ENCODE measurements at regions not wholly inside any gene's neighbourhood (a gene's known extent, or its start where the extent isn't known, plus 50 kb on each side); places are given as distances from the start of the nearest gene placed in this dataset.

DNA sequence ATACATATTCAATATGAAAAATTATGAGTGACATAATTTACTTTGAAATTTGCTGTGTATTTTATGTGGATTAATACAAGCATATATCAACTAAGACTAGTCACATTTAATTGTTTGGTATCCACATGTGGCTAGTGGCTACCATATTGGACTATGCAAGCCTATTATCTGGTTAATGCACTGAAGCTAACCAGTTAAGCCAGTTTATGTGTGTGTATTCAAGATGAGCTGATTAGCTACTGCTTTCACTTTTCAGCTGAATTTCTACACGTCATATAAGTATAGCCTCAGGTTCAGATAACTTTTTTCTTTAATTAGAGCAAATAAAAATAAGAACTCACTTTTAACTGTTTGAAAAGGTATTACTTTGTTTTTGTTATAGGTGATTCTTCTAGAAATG, 903.7 kb downstream of the TFAP2A start:
- peaks cover 6% of the 10 kb centered on the region for H3K4me1 ChIP-seq (ENCODE audit: control insufficient read depth, insufficient read depth, low read length)
- no peak overlapping the region for H2BK5ac ChIP-seq (ENCODE audit: low read depth, low read length, poor library complexity, severe bottlenecking)
- DNase-seq, result no peak
- no peaks in the 10 kb centered on the region for H4K20me1 ChIP-seq (ENCODE audit: insufficient read depth, low read length)
- H2BK20ac ChIP-seq (ENCODE audit: low read depth, low read length), result no peak overlapping the region
- no peak overlapping the region for H3K56ac ChIP-seq (ENCODE audit: extremely low read depth, insufficient read depth, low read length)
- ATAC-seq (ENCODE audit: low read depth), result no peak
- CTCF ChIA-PET, result no interaction called here
- in situ Hi-C loops (cut with MboI; ENCODE audit: low sequenced_read_pairs) (no loop called here), intact Hi-C loops (cut with micrococcal nuclease) (no loop called here), dilution Hi-C loops (cut with HindIII; ENCODE audit: low sequenced_read_pairs, unreplicated experiment) (no loop called here)
- BruUV-seq (replicated peaks), result no TSS peak
- H3K27ac ChIP-seq (ENCODE audit: insufficient read depth, low read length), result no peak overlapping the region
- H2BK15ac ChIP-seq (ENCODE audit: low read depth, low read length), result no peak overlapping the region
- no peak overlapping the region for H3K4me3 ChIP-seq (ENCODE audit: insufficient read depth, low read depth, low read length)
- no peaks in the 10 kb centered on the region for H3K79me1 ChIP-seq (ENCODE audit: low read depth in 1 of 2, low read length in 2 of 2)
- peaks cover 7% of the 10 kb centered on the region; the same call in 1 of the 2 replicates for H3K9me1 ChIP-seq (ENCODE audit: insufficient read depth, low read length)
- no peak overlapping the region for H3K9ac ChIP-seq (ENCODE audit: low read depth, low read length)
- H2BK120ac ChIP-seq (ENCODE audit: low read depth, low read length), result no peak overlapping the region
- H3K9me3 ChIP-seq (ENCODE audit: control insufficient read depth, insufficient read depth, low read length), result peaks cover 4% of the 10 kb centered on the region
- no peak overlapping the region for H3K4me2 ChIP-seq (ENCODE audit: low read depth, low read length)
- no peak overlapping the region for H4K5ac ChIP-seq (ENCODE audit: low read depth, low read length)
- no peak overlapping the region for H4K8ac ChIP-seq (ENCODE audit: low read depth in 2 of 2, low read length in 2 of 2)
- no peak overlapping the region for H3K14ac ChIP-seq (replicated peaks; ENCODE audit: low read depth, low read length)
- H3K36me3 ChIP-seq (ENCODE audit: control insufficient read depth, insufficient read depth, low read length), result no peaks in the 10 kb centered on the region
- H3K4ac ChIP-seq (ENCODE audit: low read depth, low read length), result no peak overlapping the region
- no CpG with 5 or more reads among the region's 1 CpG for WGBS, 2 experiments (ENCODE audit: extremely low coverage in 2 of 2, insufficient read length in 1 of 2)
- H3K23ac ChIP-seq (ENCODE audit: low read depth, low read length), result no peak overlapping the region
- no peaks in the 10 kb centered on the region for H3K27me3 ChIP-seq (ENCODE audit: control insufficient read depth, insufficient read depth, low read length)
- H2AK5ac ChIP-seq (ENCODE audit: low read depth, low read length), result no peak overlapping the region
- TF ChIP-seq SMC3 (IDR thresholded peaks at IDR 0.05; ENCODE audit: low read depth, low read length) (no peak), NFE2L2 (IDR thresholded peaks at IDR 0.05; ENCODE audit: low read depth, low read length) (no peak), MXI1 (IDR thresholded peaks at IDR 0.05; ENCODE audit: borderline replicate concordance, low read depth, low read length) (no peak), FOS (IDR thresholded peaks at IDR 0.05; ENCODE audit: low read depth, low read length) (no peak), CHD1 (IDR thresholded peaks at IDR 0.05; ENCODE audit: low read depth, low read length) (no peak), RFX5 (IDR thresholded peaks at IDR 0.05; ENCODE audit: low read depth, low read length) (no peak), MAFK (IDR thresholded peaks at IDR 0.05; ENCODE audit: low read depth, low read length) (no peak), CEBPB (IDR thresholded peaks at IDR 0.05; ENCODE audit: low read depth, low read length) (no peak), MAZ (IDR thresholded peaks at IDR 0.05; ENCODE audit: borderline replicate concordance, low read depth, low read length) (no peak), POLR2A (IDR thresholded peaks at IDR 0.05; ENCODE audit: low read depth, low read length) (no peak)
- TF ChIP-seq, protein P1, sequence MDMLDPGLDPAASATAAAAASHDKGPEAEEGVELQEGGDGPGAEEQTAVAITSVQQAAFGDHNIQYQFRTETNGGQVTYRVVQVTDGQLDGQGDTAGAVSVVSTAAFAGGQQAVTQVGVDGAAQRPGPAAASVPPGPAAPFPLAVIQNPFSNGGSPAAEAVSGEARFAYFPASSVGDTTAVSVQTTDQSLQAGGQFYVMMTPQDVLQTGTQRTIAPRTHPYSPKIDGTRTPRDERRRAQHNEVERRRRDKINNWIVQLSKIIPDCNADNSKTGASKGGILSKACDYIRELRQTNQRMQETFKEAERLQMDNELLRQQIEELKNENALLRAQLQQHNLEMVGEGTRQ (IDR thresholded peaks at IDR 0.05; ENCODE audit: low read depth, low read length), result no peak
- TF ChIP-seq, protein P2, sequence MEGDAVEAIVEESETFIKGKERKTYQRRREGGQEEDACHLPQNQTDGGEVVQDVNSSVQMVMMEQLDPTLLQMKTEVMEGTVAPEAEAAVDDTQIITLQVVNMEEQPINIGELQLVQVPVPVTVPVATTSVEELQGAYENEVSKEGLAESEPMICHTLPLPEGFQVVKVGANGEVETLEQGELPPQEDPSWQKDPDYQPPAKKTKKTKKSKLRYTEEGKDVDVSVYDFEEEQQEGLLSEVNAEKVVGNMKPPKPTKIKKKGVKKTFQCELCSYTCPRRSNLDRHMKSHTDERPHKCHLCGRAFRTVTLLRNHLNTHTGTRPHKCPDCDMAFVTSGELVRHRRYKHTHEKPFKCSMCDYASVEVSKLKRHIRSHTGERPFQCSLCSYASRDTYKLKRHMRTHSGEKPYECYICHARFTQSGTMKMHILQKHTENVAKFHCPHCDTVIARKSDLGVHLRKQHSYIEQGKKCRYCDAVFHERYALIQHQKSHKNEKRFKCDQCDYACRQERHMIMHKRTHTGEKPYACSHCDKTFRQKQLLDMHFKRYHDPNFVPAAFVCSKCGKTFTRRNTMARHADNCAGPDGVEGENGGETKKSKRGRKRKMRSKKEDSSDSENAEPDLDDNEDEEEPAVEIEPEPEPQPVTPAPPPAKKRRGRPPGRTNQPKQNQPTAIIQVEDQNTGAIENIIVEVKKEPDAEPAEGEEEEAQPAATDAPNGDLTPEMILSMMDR (conservative IDR thresholded peaks at IDR 0.05; ENCODE audit: low read depth, low read length), result no peak
- TF ChIP-seq, protein P3, sequence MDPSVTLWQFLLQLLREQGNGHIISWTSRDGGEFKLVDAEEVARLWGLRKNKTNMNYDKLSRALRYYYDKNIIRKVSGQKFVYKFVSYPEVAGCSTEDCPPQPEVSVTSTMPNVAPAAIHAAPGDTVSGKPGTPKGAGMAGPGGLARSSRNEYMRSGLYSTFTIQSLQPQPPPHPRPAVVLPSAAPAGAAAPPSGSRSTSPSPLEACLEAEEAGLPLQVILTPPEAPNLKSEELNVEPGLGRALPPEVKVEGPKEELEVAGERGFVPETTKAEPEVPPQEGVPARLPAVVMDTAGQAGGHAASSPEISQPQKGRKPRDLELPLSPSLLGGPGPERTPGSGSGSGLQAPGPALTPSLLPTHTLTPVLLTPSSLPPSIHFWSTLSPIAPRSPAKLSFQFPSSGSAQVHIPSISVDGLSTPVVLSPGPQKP (IDR thresholded peaks at IDR 0.05; ENCODE audit: borderline replicate concordance, low read depth, low read length), result no peak
- H4K91ac ChIP-seq (ENCODE audit: insufficient read depth, low read depth, low read length), result no peak overlapping the region
- no peak overlapping the region for H2AK9ac ChIP-seq (replicated peaks; ENCODE audit: low read depth, low read length, poor library complexity)
- no peak overlapping the region for H3K18ac ChIP-seq (ENCODE audit: low read depth, low read length)
- POLR2A ChIA-PET (ENCODE audit: unreplicated experiment), result no interaction called here
- no peak overlapping the region for H2AFZ ChIP-seq (replicated peaks; ENCODE audit: low read length, poor library complexity)
